GM23248 (cell line): ENCODE measurements at regions not wholly inside any gene's neighbourhood (a gene's known extent, or its start where the extent isn't known, plus 50 kb on each side); places are given as distances from the start of the nearest gene placed in this dataset.

Experiments
- EZH2 ChIP-seq: fragments of 200-600 bp; sonication (generic); IDR thresholded peaks from 2 replicates; pipeline ENCODE4 v1.6.1; 2018; ENCODE audit warnings: antibody characterized with exemption, mild to moderate bottlenecking; ENCODE audit not compliant: insufficient read depth, poor library complexity, severe bottlenecking
- EZH2phosphoT487 ChIP-seq: fragments of 200-600 bp; sonication (generic); IDR thresholded peaks from 2 replicates; pipeline ENCODE4 v1.6.1; 2018; ENCODE audit warnings: antibody characterized with exemption, moderate library complexity, mild to moderate bottlenecking, low read depth; ENCODE audit not compliant: insufficient read depth

GRCh38 chr6:6885521-6886170, 222.1 kb upstream of the RREB1 start:
- TF ChIP-seq EZH2 (no peak), EZH2phosphoT487 (no peak)
